ENCODE measurements at regions not wholly inside any gene's neighbourhood (a gene's known extent, or its start where the extent isn't known, plus 50 kb on each side); places are given as distances from the start of the nearest gene placed in this dataset.
"Not testable (repeated sequence)": the region's sequence is repeated elsewhere in the genome, so short reads cannot be mapped to it uniquely, and the experiment has no call there.

DNA sequence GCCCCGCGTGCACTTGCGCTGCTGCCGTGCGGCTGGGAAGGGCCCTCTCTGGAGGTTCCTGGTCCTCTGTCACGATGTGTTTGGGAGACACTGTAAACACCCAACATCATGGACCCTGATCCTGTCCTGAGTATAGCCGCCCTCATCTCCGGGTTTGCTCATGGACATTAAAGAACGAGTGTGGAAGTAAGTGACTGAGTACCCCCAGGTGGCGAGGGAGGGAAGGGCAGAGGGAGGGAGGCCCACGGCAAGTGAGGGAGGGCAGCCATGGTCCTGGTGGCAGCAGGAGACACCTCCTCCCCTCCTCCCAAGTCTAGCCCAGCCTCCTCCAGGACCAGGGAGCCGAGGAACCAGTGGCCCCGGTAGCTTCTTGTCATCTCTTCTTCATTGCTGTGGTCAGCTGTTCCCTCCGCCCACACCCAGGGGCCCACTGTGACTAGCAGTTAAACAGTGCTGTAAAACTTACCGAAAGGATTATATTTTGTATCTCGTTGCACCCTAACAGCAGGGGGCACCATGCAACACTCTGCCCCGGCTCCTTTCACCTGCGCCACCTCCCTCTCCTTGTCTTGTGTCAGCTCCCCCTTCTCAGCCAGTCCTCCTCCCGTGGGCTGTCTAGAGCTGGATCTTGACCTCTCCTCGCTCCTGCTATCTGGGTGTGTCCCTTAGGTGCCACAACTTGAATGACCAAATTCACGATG lies 566.5 kb upstream of the B3GAT1 start:
- no peak for DNase-seq (ENCODE audit: low spot score)

DNA sequence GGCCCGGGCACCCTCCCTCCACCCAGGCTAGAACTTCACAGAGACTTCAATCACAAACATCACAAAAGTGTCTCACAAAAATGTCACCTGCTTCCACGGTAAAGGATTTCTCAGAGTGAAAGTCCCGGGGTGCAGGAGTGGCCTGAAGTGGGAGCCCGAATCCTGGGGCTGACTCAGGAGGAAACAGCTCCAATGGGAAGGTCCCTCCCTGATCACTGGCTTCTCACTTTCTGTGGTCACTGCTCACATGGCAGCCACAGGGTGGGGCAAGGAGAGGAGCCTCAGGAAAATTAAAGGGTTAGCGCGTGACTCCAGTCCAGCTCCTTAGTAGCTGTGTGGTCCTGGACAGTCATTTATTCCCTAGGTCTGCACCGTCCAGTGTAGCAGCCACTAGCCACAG lies 564.5 kb upstream of the B3GAT1 start:
- DNase-seq (ENCODE audit: low spot score): no peak

DNA sequence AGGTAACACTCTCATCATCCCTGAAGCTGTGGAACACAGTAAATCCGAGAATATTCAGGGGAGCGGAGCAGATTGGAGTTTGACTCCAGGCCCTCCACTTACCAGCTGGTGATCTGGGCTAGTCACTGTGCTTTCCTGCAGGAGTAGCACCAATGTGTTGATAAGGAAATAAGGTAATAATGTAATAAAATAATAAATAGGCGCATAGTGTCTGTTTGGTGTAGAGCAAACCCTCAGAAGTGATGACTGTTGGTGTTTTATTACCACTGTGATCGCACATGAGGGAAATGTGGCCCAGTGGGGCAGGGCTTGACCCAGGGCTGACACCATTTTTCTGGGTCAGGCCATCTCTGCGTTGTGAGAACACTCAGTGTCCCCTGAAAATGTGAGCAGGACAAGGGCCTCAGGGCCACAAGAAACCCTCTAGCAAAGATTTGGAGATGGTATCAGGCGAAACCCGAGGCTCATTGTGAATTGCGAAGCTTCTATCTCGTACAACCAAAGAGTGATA lies 563.9 kb upstream of the B3GAT1 start:
- DNase-seq (ENCODE audit: low spot score): no peak

DNA sequence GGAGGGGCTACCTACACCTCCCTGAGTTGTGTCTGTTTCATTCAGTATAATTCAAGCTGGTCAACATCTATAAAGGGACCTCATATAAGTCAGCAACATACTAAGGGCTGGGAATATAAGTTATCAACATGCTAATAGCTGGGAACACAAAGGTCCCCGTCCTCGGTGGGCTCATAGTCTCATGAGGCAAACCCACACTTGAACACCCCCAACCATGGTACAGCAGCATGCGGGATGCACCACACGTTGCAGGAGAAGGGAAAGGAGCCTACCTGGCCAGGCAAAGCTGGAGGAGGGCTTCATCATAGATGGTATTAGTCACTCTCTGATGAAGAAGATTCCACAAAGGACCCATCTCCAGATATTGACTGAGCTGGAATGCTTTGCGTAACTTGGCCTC lies 561.8 kb upstream of the B3GAT1 start:
- DNase-seq (ENCODE audit: low spot score): no peak

DNA sequence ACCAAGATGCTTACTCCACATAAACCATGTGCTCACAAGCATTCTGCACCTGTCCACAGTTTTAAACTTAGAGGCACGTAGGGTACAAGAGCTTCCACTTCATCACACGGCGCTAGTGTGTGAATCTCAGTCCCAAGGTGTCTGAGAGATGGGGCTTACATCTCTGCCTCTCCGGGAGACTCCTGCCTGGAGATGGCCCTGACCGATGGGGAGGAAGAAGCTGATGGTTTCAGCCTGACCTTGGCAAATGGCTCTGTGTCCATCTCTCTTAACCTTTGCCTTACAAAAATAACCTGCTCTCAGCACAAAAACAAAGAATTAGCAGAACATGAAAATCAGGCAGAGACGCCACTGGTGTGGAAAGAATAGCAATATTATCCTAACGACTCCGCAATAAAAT lies 559.3 kb upstream of the B3GAT1 start:
- no peak for DNase-seq (ENCODE audit: low spot score)

DNA sequence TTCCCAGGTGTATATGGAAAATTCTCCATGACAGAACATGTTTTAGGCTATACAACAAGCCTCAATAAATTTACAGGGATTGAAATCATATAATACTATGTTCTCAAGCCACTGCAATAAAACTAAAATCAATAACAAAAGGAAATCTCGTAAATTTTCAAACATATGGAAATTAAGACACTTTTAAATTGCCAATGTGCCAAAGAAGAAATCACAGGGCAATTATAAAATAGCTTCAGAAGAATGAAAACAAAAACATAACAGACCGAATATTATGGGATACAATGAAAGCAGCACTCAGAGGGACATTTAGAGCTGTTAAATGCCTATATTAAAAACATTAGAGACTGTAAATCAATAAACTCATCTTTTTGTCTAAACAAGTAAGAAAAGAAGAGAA lies 555.7 kb upstream of the B3GAT1 start:
- DNase-seq (ENCODE audit: low spot score): no peak

DNA sequence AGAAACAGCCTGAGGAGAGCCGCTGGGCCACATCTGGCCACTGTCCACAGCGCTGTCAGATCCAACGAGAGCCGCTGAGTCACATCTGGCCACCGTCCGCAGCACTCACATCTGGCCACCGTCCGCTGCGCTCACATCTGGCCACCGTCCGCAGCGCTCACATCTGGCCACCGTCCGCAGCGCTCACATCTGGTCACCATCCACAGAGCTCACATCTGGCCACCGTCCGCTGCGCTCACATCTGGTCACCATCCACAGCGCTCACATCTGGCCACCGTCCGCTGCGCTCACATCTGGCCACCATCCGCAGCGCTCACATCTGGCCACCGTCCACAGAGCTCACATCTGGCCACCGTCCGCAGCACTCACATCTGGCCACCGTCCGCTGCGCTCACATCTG lies 549.3 kb upstream of the B3GAT1 start:
- DNase-seq (ENCODE audit: low spot score): not testable (repeated sequence)

DNA sequence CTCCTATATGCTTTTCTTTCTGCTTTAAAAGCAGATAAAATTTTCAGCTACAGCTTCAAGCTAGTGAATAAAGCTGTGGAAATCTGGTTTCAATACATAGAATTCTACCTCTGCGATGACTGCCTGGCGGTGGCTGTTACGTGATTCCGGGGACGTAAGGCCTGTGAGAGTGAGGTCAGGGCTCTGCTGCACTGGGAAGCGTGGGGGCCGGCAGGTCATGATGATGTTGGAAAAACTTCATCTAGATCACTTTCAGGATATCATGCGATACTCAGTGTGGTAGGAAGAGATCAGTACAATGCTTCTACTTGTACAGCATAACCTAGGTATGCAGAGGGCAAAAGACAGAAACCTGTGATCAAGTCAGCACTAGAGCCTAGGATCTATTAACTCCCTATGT lies 546.8 kb upstream of the B3GAT1 start:
- DNase-seq (ENCODE audit: low spot score): no peak

DNA sequence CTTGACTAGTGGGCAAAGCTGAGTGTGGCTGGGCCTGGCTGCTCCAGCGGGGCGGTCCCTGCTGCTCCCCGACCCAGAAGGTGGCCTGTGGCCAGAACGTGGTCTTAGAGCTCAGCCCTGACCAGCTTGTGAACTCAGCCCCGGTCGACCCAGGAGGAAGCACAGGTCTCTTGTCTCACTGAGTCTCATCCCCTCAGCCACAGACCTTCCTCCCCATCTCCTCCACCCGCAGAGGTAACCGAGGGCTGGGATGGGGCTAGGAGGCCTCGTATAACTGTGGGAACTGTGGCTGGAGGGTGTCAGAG lies 546.2 kb upstream of the B3GAT1 start:
- no peak for DNase-seq (ENCODE audit: low spot score)

DNA sequence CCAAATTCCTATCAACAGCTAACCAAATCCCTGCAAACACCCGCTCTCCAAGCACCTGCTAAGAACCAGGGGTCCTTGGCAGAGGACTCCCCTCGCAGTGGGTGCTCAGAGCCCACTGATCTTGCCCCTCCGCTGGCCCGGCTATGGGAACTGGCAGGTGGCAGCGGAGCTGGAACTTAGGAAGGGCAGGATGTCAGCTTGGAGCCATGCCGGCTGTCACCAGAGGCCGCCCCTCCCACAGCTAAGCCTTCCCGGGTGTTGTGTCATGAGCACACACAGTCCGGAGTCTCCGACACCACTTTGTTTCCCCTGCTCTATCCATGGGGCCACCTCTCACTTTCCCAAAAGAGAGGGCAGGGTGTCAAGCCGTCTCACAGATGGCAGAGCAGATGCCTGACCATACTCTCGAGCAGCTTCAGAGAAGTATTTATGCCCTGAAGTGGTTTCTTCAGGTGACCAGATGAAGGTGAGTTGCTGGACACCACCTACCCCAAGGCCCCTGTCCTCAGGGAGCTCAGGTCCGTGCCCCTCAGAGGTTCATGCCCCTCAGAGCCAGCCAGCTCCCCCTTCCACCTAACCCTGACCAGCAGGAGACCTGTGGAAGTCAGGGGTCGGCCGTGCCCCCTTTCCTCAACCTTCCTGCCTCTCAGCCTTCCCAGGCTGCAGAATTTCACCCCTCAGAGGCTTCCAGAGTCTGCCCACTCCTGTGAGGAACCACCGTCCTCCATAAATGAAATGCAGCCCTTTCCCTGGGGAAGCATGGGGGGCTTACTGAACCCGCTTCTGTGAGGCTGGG lies 545.7 kb upstream of the B3GAT1 start:
- no peak for DNase-seq (ENCODE audit: low spot score)

DNA sequence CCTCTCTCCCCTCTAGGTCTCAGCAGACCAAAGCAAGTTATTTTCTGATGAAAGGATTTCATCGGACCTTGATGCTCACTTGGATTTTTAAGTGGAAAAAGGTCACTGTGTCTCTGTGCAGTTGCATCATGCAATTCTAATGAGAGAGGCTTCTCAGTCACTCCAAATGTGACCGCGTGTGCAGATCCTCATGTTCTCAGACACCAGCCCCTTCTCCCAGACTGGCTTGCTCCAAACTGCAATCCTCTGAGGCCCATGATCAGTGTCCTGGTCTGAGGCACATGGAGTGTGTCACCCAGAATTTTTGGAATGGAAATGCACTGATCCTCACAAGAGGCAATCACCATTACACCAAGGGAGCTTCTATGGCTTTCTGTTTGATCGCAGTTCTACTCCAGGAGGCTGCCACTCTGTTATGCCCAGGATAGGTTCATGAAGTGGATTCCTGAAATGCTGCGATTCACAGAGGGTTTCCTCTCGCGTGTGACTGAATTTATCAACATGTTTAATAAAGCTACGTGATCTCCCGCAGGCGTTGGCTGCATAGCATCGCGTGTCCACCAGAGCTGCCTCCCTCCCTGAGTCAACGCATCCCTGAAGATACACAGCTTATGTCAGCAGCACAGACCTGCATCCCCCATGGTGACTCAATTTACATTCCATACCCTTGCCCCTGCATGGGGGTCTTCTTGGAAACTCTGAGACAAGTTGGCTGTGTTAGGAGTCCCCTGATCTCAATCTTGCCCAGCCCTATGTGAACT lies 544.6 kb upstream of the B3GAT1 start:
- DNase-seq (ENCODE audit: low spot score): no peak

DNA sequence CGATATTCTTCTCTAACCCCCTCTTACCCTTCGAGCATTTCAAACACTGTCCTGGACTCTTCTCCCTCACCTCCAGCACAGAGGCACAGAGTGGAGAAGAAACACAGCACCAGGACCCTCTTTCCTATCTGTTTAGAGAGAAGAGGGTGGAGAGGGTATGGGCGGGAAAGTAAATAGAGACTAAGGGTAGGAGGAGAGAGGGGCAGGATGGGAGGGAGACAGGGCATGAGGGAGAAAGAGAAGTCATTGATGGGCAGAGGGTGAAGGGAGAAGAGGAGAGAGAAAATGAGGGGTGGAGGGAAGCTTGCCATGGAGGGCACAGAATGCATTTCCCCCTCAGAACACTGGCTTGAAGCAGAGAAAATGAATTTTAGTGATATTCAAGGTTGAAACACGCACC lies 543.9 kb upstream of the B3GAT1 start:
- not testable (repeated sequence) for DNase-seq (ENCODE audit: low spot score)

DNA sequence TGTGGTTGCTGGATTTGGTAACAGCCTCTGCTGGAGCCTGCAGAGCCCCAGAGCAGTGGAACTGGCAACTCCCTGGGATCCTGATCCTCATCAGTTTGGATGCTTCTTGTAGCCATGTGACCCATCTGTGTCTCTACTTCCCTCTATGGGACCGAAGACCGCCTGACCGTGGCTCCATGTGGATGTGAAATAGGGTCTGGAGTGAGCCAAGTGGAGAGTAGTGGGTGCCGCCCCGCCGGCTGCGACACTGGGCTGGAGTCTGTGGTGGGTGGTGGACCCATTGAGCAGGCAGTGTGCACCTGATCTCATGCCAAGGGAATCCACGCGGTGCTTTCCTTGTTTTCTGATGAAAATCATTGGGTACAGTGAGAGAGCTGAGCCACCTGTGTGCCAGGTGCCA lies 543.2 kb upstream of the B3GAT1 start:
- DNase-seq (ENCODE audit: low spot score): no peak

DNA sequence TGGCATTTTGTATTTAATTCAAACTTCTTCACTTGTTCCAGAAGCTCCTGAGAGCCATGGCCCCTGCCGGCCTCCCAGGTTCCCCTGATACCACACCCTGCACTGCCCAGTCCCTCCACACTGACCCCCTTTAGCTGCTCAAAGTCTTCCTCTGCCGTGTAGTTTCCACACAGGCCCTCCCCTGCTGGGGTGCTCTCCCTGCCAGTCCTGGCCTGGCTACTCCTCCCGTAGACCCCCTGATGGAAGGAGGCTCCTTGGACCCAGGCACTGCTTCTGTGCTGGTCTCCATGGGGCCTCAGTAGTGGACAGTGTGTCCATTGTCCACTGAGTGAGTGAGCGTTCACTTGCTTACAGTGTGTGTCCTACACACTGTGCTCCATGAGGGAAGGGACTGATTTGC lies 542.4 kb upstream of the B3GAT1 start:
- DNase-seq (ENCODE audit: low spot score): not testable (repeated sequence)

DNA sequence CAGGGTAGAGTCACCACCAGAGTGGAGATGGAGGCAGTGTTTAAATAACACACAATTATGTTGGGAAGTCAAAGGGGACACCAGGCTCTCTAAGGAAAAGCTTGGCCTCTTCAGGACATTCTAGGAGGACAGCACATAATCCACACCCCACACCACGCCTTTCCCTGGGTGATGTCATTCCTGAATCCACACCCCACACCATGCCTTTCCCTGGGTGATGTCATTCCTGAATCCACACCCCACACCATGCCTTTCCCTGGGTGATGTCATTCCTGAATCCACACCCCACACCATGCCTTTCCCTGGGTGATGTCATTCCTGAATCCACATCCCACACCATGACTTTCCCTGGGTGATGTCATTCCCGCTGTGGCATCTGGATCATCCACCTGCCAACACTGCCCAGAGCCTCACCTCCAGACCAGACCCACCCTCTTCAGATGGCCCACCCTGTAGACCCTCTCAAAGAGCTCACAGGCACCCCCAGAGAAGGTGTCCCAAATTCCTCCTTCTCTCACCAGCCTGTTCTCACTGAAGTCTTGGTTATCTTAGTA lies 541.5 kb upstream of the B3GAT1 start:
- not testable (repeated sequence) for DNase-seq (ENCODE audit: low spot score)

DNA sequence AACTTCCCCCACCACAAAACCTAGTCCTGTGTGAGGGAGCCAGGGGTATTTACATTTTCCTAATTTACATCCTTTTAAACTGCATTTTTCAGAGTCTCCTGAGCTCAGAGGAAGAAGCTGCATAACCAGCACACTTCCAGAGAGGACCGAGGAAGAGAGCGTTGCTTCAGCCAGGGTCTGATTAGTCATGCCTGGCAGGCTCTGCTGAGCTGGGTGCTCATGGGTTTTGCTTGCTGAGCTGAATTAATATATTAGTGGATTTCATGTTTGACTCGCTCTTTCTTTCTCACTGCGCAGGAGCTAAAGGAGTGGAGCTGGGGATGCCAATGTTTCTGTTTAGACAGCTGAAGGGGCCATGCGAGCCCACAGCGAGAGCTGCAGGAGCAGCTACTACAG lies 539.3 kb upstream of the B3GAT1 start:
- DNase-seq (ENCODE audit: low spot score): no peak

DNA sequence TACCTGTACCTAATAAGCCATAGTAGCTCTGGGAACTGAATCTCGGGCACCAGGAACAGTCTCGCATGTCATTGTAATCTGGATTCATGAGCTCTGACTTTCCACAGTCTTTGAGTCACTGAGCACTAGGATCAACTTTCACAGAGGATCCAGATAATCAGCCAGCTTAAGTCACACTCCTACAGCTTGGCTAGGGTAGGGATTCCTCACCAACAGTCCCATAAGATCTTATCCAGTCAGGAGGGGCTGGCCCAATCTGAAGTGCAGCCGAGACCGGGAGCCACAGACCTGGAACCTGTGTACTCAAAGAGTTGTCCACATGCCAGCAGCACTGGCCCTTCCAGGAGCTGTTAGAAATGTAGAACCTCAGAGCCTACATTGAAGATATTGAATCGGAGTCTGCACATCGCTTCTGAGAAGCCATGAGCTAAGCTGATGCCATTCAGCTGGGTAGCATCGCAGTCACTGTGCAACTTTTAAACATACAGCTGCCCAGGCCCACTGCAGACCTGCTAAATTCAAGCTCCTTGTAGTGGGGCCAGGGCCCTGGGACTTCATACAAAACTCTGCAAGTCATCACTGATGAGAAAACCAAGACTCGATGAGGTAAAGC lies 538.8 kb upstream of the B3GAT1 start:
- DNase-seq (ENCODE audit: low spot score): no peak

DNA sequence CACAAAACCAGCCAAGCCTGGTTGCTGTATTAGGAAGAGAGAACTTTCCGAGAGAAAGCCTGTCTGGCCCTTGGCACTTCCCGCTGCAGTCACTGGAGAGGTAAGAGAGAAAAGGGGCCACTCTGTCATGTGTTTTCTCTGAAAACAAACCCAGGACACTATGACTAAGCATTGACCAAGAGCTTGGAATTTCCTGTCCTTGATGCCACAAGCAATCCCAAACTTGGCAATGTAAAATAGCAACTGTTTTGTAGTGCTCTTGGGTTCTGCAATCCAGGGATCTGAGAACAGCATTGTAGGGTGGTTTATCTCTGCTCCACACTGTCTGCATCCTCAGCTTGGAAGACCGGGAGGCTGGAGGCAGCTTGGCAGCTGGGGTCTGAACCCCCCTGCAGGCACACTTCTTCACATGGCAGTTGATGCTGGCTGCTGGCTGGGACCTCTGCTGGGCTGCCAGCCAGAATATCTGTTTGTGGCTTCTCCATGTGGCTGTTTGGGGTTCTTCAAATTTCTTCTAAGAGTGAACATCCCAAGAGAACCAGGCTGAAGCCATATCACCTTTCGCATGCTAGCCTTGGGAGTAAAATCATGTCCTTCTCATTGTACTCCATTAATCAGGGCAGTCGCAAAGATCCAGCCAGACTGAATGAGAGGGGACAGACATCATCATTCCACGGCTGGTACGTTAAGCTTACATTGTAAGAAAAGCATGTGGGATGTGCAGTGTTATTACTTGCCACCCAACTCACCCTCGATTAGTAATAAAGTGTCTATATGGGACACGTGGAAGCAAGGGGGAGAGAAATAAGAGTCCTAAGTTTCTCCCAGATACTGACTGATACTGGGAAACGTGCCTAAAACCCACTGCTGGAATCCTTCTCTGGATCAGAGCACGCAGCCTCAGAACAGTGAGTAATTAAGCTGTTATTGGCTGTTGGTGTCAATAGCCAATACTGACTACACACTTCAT lies 537.4 kb upstream of the B3GAT1 start:
- no peak for DNase-seq (ENCODE audit: low spot score)

DNA sequence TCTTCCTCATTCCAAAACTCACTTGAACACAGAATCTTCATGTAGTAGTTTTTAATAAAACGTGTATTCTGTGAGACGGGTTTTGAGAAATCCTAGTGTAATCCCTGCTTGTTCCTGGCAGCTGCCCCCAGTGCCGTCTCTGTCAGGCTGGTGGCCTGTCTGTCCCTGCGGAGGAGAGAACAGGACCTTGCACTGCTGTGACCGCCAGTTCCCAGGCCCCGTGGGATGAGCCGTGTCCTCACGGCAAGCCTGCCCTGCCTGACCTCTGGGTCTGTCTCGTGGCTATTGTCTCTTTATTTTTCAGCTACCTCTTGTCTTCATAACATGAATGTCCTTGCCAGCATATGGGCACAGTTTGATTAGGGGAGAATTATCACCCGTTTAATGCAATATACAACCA lies 535.5 kb upstream of the B3GAT1 start:
- DNase-seq (ENCODE audit: low spot score): no peak

DNA sequence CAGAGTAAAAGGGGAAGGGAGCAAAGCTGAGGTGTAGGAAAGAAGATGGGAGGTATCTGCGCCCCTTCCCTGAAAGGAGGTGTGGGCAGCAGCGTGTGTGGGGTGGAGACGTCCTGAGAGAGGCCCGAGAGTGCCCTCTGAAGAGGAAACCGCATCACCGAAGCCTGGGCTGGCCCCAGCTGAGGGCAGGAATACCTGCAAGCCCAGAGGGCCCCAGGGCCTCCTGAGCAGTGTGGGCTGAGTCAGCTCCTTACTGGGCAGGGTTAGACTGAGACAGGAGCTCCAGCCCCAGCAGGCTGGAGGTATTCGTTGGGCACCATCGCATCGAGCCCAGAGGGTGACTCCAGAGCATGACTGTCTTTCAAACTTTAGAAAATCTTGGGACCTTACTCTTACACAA lies 534.0 kb upstream of the B3GAT1 start:
- DNase-seq (ENCODE audit: low spot score): no peak

DNA sequence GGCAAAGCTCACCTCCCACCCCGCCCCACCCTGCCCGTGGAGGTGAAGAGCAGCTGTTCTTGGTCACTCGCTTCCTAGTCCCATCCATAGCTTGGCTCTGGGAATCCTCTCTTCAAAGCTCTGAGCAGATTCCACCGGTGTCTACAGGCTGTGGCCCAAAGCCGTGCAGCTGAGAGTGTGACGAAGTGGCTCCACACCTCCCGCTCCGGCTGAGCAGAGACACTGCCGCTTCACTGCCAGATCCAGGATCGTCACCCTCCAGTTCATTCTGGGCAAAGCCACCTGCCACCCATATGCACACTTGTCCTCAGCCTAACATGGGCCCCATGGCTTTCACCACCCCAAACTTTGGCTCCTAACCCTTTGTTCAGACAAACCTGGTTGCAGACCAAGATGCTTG lies 532.9 kb upstream of the B3GAT1 start:
- no peak for DNase-seq (ENCODE audit: low spot score)
